ENCODE measurements at regions not wholly inside any gene's neighbourhood (a gene's known extent, or its start where the extent isn't known, plus 50 kb on each side); places are given as distances from the start of the nearest gene placed in this dataset.
"Not testable (repeated sequence)": the region's sequence is repeated elsewhere in the genome, so short reads cannot be mapped to it uniquely, and the experiment has no call there.

GRCh38 chr20:47974234-47974878 lies 189.1 kb upstream of the SULF2 start:
- no peak for TF ChIP-seq CTCF (IDR thresholded peaks at IDR 0.05)
- peaks cover 0 to 19% of the 10 kb centered on the region in 2 donors for H3K27me3 ChIP-seq
- H3K4me3 ChIP-seq = no peak overlapping the region
- DNase-seq (no peak), ATAC-seq (no peak)
- no peaks in the 10 kb centered on the region for H3K36me3 ChIP-seq
- H3K9me3 ChIP-seq = no peaks in the 10 kb centered on the region
- intact Hi-C loops (cut with DNase I) = no loop called here
- H3K27ac ChIP-seq = no peak overlapping the region
- peaks cover 0 to 9% of the 10 kb centered on the region in 2 donors for H3K4me1 ChIP-seq

DNA sequence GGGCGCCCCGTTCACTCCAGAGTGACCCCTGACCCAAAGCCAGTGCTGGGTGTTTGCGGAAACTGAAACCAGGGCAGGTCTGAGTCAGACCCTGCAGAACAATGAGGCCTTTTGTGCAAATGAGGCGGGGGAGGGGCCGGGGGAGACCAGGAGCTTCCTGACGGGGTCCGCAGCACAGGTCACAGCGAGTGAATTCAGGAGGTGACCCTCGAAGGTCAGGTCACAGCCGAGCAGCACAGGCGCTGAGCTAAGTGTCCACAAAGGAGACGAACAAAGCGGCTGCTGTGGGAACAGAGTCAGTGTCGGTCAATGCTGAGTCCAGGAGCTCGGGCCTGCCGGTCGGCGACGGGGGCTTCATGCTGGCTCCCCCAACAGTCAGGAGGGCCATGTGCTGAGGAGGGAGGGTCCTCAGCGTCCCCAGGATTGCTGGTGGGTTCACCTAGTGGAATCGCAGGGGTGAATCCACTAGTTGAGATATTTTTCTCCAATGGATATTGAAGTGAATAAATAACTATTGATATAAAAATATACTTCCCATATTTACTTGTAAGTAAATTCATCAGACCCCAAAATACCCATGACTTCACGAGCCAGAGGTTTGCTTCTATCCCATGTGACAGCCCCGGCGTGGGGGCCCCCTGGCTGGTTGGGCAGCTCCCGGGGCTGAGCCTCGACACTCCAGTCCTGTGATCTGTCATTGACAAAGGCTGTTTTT lies 188.4 kb upstream of the SULF2 start:
- intact Hi-C loops (cut with DNase I) = no loop called here
- ATAC-seq (peak; percentile 24), DNase-seq (no peak)
- no peaks in the 10 kb centered on the region for H3K36me3 ChIP-seq
- H3K27me3 ChIP-seq = peaks cover 0 to 19% of the 10 kb centered on the region in 2 donors
- no peaks in the 10 kb centered on the region for H3K9me3 ChIP-seq
- H3K4me3 ChIP-seq = no peak overlapping the region
- no peak for TF ChIP-seq CTCF (IDR thresholded peaks at IDR 0.05)
- no peak overlapping the region for H3K27ac ChIP-seq
- peaks cover 0 to 9% of the 10 kb centered on the region in 2 donors for H3K4me1 ChIP-seq

GRCh38 chr20:47972916-47973309 lies 187.6 kb upstream of the SULF2 start:
- Histone ChIP-seq H3K4me1 (peaks cover 0 to 9% of the 10 kb centered on the region in 2 donors), H3K9me3 (no peaks in the 10 kb centered on the region), H3K27me3 (peaks cover 0 to 19% of the 10 kb centered on the region in 2 donors), H3K4me3 (no peak overlapping the region), H3K36me3 (no peaks in the 10 kb centered on the region), H3K27ac (no peak overlapping the region)
- ATAC-seq = no peak
- intact Hi-C loops (cut with DNase I) = no loop called here
- DNase-seq = no peak
- no peak for TF ChIP-seq CTCF (IDR thresholded peaks at IDR 0.05)

GRCh38 chr20:47972297-47972915 lies 187.1 kb upstream of the SULF2 start:
- H3K9me3 ChIP-seq; intact Hi-C loops (cut with DNase I); H3K4me3 ChIP-seq; H3K4me1 ChIP-seq; H3K36me3 ChIP-seq: not testable (repeated sequence)
- Histone ChIP-seq H3K27ac (peak overlapping the region in 1 of 2 donors; percentile 15), H3K27me3 (peaks cover 0 to 19% of the 10 kb centered on the region in 2 donors)
- peak in 1 of 2 donors; percentile 6 for TF ChIP-seq CTCF (IDR thresholded peaks at IDR 0.05)
- ATAC-seq (peak; percentile 84), DNase-seq (peak in 1 of 4 donors; percentile 45)
